Colonic mucosa (tissue), 4 donors: ENCODE measurements at regions not wholly inside any gene's neighbourhood (a gene's known extent, or its start where the extent isn't known, plus 50 kb on each side); places are given as distances from the start of the nearest gene placed in this dataset.

Experiments used
- DNase-seq: peaks from one replicate; pipeline ENCODE4 v3.0.0-alpha.2; 2020
- H3K27ac ChIP-seq: fragments of 200-600 bp; one replicate; pipeline ENCODE4 v1.8.0; 2021
- H3K27me3 ChIP-seq: fragments of 200-600 bp; one replicate; pipeline ENCODE4 v1.8.0; 2021
- H3K36me3 ChIP-seq: fragments of 200-600 bp; one replicate; pipeline ENCODE4 v1.8.0; 2021
- H3K4me1 ChIP-seq: fragments of 200-600 bp; one replicate; pipeline ENCODE4 v1.8.0; 2021; ENCODE audit warnings: mild to moderate bottlenecking
- H3K4me3 ChIP-seq: fragments of 200-600 bp; one replicate; pipeline ENCODE4 v1.8.0; 2021
- H3K9ac ChIP-seq, 2 donors: one replicate each; pipeline ENCODE4 v1.7.0; 2013; ENCODE audit warnings: control low read depth in 2 of 2, low read depth in 2 of 2, low read length in 2 of 2
- H3K9me3 ChIP-seq: fragments of 200-600 bp; one replicate; pipeline ENCODE4 v1.8.0; 2021
- intact Hi-C: fragments of 100-400 bp; cut with DNase I; formaldehyde crosslinking; loops from one replicate; pipeline ENCODE4 v1.14.1; 2022
- TF ChIP-seq, protein P1 (sequence below): fragments of 200-600 bp; IDR thresholded peaks from one replicate; pipeline ENCODE4 v1.8.0; 2022; ENCODE audit warnings: antibody characterized with exemption, mild to moderate bottlenecking
- donor health status: healthy.
- donor health status: DM: no; HTN: no; CAD: no.
- donor health status: DM: no; HTN: no; CAD: no.

GRCh38 chr5:104400941-104401340, 838.4 kb upstream of the NUDT12 start:
- no peak overlapping the region for H3K4me3 ChIP-seq
- intact Hi-C loops = no loop called here
- H3K9me3 ChIP-seq = no peaks in the 10 kb centered on the region
- no peaks in the 10 kb centered on the region for H3K36me3 ChIP-seq
- TF ChIP-seq, protein P1, sequence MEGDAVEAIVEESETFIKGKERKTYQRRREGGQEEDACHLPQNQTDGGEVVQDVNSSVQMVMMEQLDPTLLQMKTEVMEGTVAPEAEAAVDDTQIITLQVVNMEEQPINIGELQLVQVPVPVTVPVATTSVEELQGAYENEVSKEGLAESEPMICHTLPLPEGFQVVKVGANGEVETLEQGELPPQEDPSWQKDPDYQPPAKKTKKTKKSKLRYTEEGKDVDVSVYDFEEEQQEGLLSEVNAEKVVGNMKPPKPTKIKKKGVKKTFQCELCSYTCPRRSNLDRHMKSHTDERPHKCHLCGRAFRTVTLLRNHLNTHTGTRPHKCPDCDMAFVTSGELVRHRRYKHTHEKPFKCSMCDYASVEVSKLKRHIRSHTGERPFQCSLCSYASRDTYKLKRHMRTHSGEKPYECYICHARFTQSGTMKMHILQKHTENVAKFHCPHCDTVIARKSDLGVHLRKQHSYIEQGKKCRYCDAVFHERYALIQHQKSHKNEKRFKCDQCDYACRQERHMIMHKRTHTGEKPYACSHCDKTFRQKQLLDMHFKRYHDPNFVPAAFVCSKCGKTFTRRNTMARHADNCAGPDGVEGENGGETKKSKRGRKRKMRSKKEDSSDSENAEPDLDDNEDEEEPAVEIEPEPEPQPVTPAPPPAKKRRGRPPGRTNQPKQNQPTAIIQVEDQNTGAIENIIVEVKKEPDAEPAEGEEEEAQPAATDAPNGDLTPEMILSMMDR = no peak
- no peak overlapping the region for H3K9ac ChIP-seq
- no peaks in the 10 kb centered on the region for H3K4me1 ChIP-seq
- no peaks in the 10 kb centered on the region for H3K27me3 ChIP-seq
- no peak overlapping the region for H3K27ac ChIP-seq
- no peak for DNase-seq

- no peaks in the 10 kb centered on the region for H3K9me3 ChIP-seq
- H3K4me3 ChIP-seq = no peak overlapping the region
- H3K9ac ChIP-seq = no peak overlapping the region
- no peak overlapping the region for H3K27ac ChIP-seq
- DNase-seq = no peak
- intact Hi-C loops = no loop called here
- no peaks in the 10 kb centered on the region for H3K27me3 ChIP-seq
- no peaks in the 10 kb centered on the region for H3K36me3 ChIP-seq
- TF ChIP-seq, protein P1 = no peak
- H3K4me1 ChIP-seq = no peaks in the 10 kb centered on the region
These were observed 823.3 kb upstream of the NUDT12 start for GRCh38 chr5:104385906-104386305.

DNA sequence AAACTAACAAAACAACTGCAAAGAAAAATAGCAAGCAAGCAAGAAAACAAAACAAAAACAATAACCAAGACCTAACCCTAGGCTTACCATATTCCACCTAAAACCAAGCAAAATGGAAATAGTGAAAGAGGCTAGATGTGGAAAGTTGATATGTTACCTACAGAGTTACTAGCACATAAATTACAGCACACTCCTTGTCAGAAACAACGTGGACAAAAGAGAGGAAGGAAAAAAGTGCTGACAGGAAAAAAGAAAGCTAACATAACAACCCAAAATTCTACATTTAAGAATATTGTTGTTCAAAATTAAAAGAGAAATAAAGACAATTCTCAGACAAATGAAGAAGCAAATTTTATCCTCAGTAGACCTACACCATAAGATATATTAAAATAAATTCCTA, 812.8 kb upstream of the NUDT12 start:
- Histone ChIP-seq H3K4me1 (no peaks in the 10 kb centered on the region), H3K4me3 (no peak overlapping the region), H3K27me3 (no peaks in the 10 kb centered on the region), H3K36me3 (no peaks in the 10 kb centered on the region), H3K9ac (no peak overlapping the region), H3K27ac (no peak overlapping the region), H3K9me3 (no peaks in the 10 kb centered on the region)
- TF ChIP-seq, protein P1 = no peak
- no peak for DNase-seq
- intact Hi-C loops = no loop called here

GRCh38 chr5:104372796-104373195, 810.2 kb upstream of the NUDT12 start:
- intact Hi-C loops = no loop called here
- TF ChIP-seq, protein P1 = no peak

GRCh38 chr5:104372376-104372775, 809.8 kb upstream of the NUDT12 start:
- Histone ChIP-seq H3K9ac (no peak overlapping the region), H3K27me3 (no peaks in the 10 kb centered on the region), H3K4me1 (no peaks in the 10 kb centered on the region), H3K4me3 (no peak overlapping the region), H3K27ac (no peak overlapping the region), H3K9me3 (no peaks in the 10 kb centered on the region), H3K36me3 (no peaks in the 10 kb centered on the region)
- intact Hi-C loops = no loop called here
- TF ChIP-seq, protein P1 = no peak
- DNase-seq = no peak

More at GRCh38 chr5:104372796-104373195, 810.2 kb upstream of the NUDT12 start:
- no peaks in the 10 kb centered on the region for H3K4me1 ChIP-seq
- no peaks in the 10 kb centered on the region for H3K36me3 ChIP-seq
- no peak for DNase-seq
- no peaks in the 10 kb centered on the region for H3K27me3 ChIP-seq
- H3K9me3 ChIP-seq = no peaks in the 10 kb centered on the region
- no peak overlapping the region for H3K27ac ChIP-seq
- no peak overlapping the region for H3K9ac ChIP-seq
- H3K4me3 ChIP-seq = no peak overlapping the region

DNA sequence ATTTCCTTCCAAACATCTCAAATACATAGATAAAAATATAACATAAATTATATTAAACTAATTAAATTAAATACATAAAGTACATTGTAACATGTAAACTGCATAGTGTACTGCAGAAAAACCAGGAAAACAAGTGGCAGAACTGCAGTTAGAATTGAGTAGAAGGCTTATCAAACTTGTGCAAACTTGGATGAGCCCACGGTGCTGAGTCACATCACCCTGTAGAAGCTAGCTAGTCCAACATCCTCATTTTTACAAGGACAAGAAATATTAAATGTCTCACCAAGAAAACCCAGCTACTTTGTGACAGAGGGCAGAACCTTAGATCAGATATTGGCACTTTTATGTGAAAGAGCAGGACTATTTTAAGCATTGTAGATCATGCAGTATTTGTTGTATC, 807.9 kb upstream of the NUDT12 start:
- H3K4me3 ChIP-seq = no peak overlapping the region
- intact Hi-C loops = no loop called here
- no peak overlapping the region for H3K27ac ChIP-seq
- no peak for DNase-seq
- no peaks in the 10 kb centered on the region for H3K27me3 ChIP-seq
- TF ChIP-seq, protein P1 = no peak
- no peaks in the 10 kb centered on the region for H3K9me3 ChIP-seq
- H3K4me1 ChIP-seq = no peaks in the 10 kb centered on the region
- no peak overlapping the region for H3K9ac ChIP-seq
- H3K36me3 ChIP-seq = no peaks in the 10 kb centered on the region
